ENCODE measurements at regions not wholly inside any gene's neighbourhood (a gene's known extent, or its start where the extent isn't known, plus 50 kb on each side); places are given as distances from the start of the nearest gene placed in this dataset.

DNA sequence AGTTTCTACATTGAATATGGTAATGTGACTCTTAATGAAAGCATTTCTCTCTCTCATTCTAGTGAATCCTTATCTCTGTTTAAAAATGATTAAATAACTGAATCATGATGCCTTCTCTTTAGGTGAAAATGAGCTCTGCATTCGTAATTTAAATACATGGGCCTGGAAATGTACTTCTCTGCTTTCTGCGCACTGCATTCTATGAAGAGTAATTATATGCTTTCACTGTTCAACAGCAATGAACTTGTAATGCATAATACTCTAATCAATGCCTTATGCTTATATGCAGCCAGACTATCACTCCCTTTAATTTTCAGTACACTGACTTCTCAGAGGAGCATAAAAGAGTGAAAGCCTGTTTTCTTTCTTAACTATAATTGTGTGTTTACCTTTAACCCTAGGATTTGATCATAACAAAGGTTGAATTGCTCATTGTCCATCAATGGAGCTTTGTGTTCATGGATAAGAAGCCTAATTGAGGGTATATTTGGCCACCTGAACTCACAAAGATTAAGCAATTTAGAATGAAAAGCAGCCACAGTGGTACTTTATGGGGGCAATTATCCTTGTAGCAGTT is 330.8 kb upstream of the PDZRN3 start:
- DNase-seq (ENCODE audit: low read depth) = no peak

DNA sequence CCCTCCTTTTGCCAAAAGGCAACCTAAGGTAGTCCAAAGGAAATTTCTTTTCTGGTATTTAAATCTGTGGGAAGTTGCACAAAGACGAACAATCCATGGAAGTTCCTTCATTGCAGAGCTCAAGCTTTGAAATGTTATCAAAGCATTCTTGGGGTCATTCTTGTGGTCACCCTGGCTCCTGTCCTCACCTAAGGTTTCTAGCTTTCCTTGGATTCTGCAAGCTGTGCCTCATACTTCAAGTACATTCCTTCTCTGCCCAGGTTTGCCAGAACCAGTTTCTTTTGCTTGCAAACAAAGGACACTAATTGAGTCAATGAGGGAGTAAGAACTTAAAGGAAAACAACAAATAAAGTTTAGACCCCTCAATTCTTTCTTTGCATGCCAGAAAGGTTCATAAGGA is 329.8 kb upstream of the PDZRN3 start:
- DNase-seq (ENCODE audit: low read depth) = no peak

- DNase-seq (ENCODE audit: low read depth) = no peak
Measured at GRCh38 chr3:73952781-73953180, 328.0 kb upstream of the PDZRN3 start.

GRCh38 chr3:73950865-73951558 is 326.3 kb upstream of the PDZRN3 start:
- no peak for DNase-seq (ENCODE audit: low read depth)

DNA sequence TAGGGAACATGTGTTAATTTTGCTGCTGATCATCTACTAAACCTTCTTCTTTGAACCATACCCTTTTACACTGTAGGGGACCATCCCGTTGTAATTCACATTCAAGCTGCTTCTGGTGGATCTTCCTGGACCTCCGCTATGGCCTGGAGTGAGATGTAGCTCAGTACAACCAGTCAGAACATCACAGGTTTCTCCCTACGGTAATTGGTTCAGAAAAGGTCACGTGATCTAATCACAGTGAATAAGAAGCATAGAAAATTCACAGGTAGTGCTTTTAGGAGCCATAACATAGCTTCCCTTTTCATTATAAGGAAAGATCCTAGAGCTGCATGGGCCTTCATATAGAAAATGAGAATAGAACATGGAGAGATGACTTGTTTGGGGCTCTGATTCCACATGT is 320.8 kb upstream of the PDZRN3 start:
- no peak for DNase-seq (ENCODE audit: low read depth)

- DNase-seq (ENCODE audit: low read depth) = no peak
Measured at GRCh38 chr3:73939985-73940384, 315.2 kb upstream of the PDZRN3 start.

DNA sequence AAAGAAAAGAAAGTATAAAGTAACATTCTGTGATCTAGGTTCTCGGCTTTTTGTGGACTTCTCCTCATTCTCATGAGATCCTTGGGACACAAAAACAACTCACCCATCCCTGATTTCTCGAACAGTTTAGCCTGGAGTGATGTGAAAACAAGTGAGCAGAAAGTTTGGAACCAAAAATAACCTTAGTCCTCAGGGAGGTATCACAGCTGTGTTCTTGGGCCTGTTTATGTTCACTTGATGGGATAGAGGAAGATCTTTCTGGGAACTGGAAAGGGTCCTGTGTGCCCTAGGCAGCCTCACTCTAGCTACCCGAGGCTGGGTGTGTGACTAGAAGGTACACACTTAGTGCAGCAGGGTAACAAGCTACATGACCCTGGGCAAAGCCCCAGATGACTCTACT is 308.8 kb upstream of the PDZRN3 start:
- DNase-seq (ENCODE audit: low read depth) = no peak

DNA sequence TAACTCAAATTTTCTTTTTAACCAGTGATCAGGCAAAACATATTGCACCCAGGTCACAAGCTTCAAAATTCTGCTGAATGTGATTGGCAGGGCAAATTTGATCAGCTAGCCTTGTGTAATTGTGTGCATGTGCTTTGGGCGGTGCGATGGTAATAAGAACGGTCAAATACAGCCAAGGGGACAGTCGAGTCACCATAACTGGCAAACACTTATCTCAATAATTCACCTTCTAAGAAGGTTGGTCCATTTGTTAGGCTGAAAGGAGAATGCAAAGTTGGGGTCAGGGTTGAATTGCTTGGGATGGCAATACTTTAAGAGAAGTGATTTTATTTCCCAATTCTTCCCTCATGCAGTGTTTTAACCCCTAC is 302.4 kb upstream of the PDZRN3 start:
- no peak for DNase-seq (ENCODE audit: low read depth)

- no peak for DNase-seq (ENCODE audit: low read depth)
Measured at GRCh38 chr3:73926360-73927202, 301.8 kb upstream of the PDZRN3 start.

GRCh38 chr3:73925011-73925410 is 300.3 kb upstream of the PDZRN3 start:
- no peak for DNase-seq (ENCODE audit: low read depth)

- DNase-seq (ENCODE audit: low read depth) = no peak
Measured at GRCh38 chr3:73924048-73924447, 299.3 kb upstream of the PDZRN3 start.

DNA sequence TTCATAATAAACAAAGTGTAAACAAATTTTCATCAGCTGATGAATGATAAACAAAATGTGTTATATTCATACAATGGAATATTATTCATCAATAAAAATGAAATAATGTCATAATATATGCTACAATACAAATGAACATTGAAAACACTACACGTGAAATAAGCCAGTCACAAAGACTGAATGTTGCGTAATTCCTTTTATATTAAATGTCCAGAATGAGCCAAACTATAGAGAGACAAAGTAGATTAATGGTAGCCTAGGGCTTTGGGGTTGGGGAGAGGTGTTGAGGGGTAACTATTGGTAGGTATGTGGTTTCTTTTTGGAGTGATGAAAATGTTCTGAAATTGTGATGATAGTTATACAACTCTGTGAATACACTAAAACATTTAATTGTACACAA is 292.9 kb upstream of the PDZRN3 start:
- no peak for DNase-seq (ENCODE audit: low read depth)

GRCh38 chr3:73915886-73916285 is 291.1 kb upstream of the PDZRN3 start:
- no peak for DNase-seq (ENCODE audit: low read depth)

DNA sequence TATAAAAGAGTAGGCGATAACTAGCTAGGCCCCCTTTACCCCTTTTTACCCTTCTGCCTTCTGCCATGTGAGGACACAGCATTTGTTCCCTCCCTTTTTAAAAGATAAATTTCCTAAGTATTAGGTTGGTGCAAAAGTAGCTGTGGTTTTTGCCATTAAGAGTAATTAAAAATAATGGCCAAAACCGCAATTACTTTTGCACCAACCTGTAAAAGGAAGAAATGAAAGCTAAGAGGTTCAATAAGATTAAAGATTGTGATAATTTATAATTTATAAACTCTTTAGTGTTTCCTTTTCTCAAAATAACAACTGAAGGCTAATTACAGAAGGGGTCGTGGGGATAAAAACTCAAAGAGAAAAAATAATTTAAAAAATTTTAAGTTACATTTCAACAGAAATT is 283.5 kb upstream of the PDZRN3 start:
- no peak for DNase-seq (ENCODE audit: low read depth)

DNA sequence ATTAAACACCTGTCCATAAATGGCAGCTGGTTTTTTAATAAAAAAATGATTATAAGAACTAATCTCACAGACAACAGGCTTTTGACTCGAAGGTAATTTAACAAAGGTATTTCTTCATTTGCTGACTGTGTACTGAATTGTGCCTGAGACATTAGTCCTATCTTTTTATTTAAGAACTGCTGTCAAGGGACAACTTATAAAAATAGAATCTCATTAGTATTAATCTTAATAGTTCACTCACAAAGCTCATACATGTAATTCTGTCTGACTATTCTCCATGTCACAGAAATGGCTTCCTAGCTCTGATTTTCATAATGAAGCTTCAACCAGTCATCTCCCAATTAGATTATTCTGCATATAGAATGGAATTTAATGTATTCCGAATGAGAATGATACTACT is 276.9 kb upstream of the PDZRN3 start:
- no peak for DNase-seq (ENCODE audit: low read depth)

DNA sequence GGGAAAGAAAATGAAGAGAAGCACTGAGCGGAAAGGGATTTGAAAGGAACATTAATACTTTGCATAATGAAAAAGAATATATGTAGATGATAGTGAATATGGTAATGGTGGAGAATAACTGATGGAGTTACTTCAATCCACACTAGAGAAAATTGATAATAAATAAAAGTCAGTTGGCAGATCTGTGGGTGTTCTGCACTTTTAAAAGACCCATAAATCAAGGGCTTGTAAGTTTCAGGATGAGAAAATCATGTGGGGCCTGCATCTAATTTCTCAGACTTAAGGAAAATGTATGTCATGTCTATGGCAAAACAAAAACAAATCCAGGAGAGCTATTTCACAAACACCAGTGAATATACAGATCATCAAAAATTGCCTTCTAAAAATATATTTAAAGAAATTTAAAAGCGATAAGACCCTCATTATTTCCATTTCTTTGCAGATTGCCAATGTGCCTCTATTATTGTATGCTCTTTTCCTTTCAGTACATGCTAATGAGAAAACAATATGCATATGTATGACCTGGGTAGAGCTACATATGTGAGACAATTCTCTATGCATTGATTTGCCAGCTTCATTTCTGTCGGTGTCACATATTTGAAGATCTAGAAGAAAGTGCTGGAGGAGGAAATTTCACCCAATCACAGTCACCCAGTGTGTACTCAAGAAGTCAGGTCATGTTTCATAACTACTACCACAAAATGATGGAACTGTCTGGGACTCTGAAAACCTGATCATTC is 269.9 kb upstream of the PDZRN3 start:
- no peak for DNase-seq (ENCODE audit: low read depth)

- DNase-seq (ENCODE audit: low read depth) = no peak
Measured at GRCh38 chr3:73893089-73893488, 268.3 kb upstream of the PDZRN3 start.

GRCh38 chr3:73885862-73886261 is 261.1 kb upstream of the PDZRN3 start:
- DNase-seq (ENCODE audit: low read depth) = no peak

DNA sequence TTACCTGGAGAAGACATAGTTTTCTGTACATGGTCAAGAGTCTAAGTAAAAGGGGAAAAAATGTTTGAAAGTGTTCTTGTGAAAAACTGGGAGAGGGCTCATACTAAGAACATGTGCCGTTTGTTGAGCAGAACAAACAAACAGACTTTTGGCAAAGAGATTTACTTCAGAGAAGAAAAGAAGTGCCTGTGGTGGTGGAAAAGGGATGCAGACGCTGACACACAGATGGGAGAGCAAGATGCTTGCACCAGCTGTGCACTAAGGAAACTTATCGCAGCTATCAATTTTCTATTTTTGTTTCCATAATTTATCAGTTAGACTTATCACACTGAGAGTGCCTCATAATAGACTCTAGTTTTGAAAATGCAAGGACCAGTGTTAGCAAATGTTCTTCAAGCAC is 259.6 kb upstream of the PDZRN3 start:
- no peak for DNase-seq (ENCODE audit: low read depth)

- no peak for DNase-seq (ENCODE audit: low read depth)
Measured at GRCh38 chr3:73883497-73883896, 258.8 kb upstream of the PDZRN3 start.

GRCh38 chr3:73874606-73875369 is 250.0 kb upstream of the PDZRN3 start:
- DNase-seq (ENCODE audit: low read depth) = no peak

- no peak for DNase-seq (ENCODE audit: low read depth)
Measured at GRCh38 chr3:73874161-73874560, 249.4 kb upstream of the PDZRN3 start.
